ENCODE measurements at regions not wholly inside any gene's neighbourhood (a gene's known extent, or its start where the extent isn't known, plus 50 kb on each side); places are given as distances from the start of the nearest gene placed in this dataset.

- DNase-seq (ENCODE audit: low spot score) = no peak
Observed at GRCh38 chr11:108994887-108995286, 330.0 kb downstream of the DDX10 start.

- DNase-seq (ENCODE audit: low spot score) = no peak
Observed at GRCh38 chr11:108997826-108998225, 333.0 kb downstream of the DDX10 start.

GRCh38 chr11:109000531-109000930, 335.7 kb downstream of the DDX10 start:
- DNase-seq (ENCODE audit: low spot score) = no peak

GRCh38 chr11:109001585-109001984, 336.7 kb downstream of the DDX10 start:
- DNase-seq (ENCODE audit: low spot score) = no peak

- DNase-seq (ENCODE audit: low spot score) = no peak
Observed at GRCh38 chr11:109012991-109013390, 348.1 kb downstream of the DDX10 start.

- no peak for DNase-seq (ENCODE audit: low spot score)
Observed at GRCh38 chr11:109015283-109015682, 350.4 kb downstream of the DDX10 start.

GRCh38 chr11:109016724-109017123, 351.9 kb downstream of the DDX10 start:
- no peak for DNase-seq (ENCODE audit: low spot score)

- no peak for DNase-seq (ENCODE audit: low spot score)
Observed at GRCh38 chr11:109017489-109017888, 352.6 kb downstream of the DDX10 start.

- no peak for DNase-seq (ENCODE audit: low spot score)
Observed at GRCh38 chr11:109018639-109019038, 353.8 kb downstream of the DDX10 start.

- DNase-seq (ENCODE audit: low spot score) = no peak
Observed at GRCh38 chr11:109019342-109019936, 354.6 kb downstream of the DDX10 start.

- DNase-seq (ENCODE audit: low spot score) = no peak
Observed at GRCh38 chr11:109023036-109023435, 358.2 kb downstream of the DDX10 start.

- no peak for DNase-seq (ENCODE audit: low spot score)
Observed at GRCh38 chr11:109026891-109027489, 362.1 kb downstream of the DDX10 start.

GRCh38 chr11:109027851-109028250, 363.0 kb downstream of the DDX10 start:
- no peak for DNase-seq (ENCODE audit: low spot score)

- no peak for DNase-seq (ENCODE audit: low spot score)
Observed at GRCh38 chr11:109029927-109030326, 365.1 kb downstream of the DDX10 start.

GRCh38 chr11:109033627-109034338, 368.9 kb downstream of the DDX10 start:
- DNase-seq (ENCODE audit: low spot score) = no peak

- DNase-seq (ENCODE audit: low spot score) = no peak
Observed at GRCh38 chr11:109034339-109034696, 369.4 kb downstream of the DDX10 start.

- no peak for DNase-seq (ENCODE audit: low spot score)
Observed at GRCh38 chr11:109035284-109035683, 370.4 kb downstream of the DDX10 start.

- DNase-seq (ENCODE audit: low spot score) = no peak
Observed at GRCh38 chr11:109036011-109036410, 371.1 kb downstream of the DDX10 start.

- no peak for DNase-seq (ENCODE audit: low spot score)
Observed at GRCh38 chr11:109037856-109038780, 373.2 kb downstream of the DDX10 start.

- no peak for DNase-seq (ENCODE audit: low spot score)
Observed at GRCh38 chr11:109039611-109040010, 374.7 kb downstream of the DDX10 start.

GRCh38 chr11:109040303-109040702, 375.4 kb downstream of the DDX10 start:
- no peak for DNase-seq (ENCODE audit: low spot score)

GRCh38 chr11:109041876-109042275, 377.0 kb downstream of the DDX10 start:
- DNase-seq (ENCODE audit: low spot score) = no peak

- DNase-seq (ENCODE audit: low spot score) = no peak
Observed at GRCh38 chr11:109043315-109043714, 378.4 kb downstream of the DDX10 start.

All from LoVo (cell line).